WTC11 (cell line): ENCODE measurements at regions not wholly inside any gene's neighbourhood (a gene's known extent, or its start where the extent isn't known, plus 50 kb on each side); places are given as distances from the start of the nearest gene placed in this dataset.
"Not testable (repeated sequence)": the region's sequence is repeated elsewhere in the genome, so short reads cannot be mapped to it uniquely, and the experiment has no call there.

Experiments
- ATAC-seq: fragments of 200-7000 bp; cut with Tn5 transposase; 2 replicates; pipeline ENCODE4 v1.10.0; 2021; ENCODE audit warnings: mild to moderate bottlenecking, moderate library complexity
- CTCF ChIA-PET: fragments of 300-600 bp; sonication (Branson Sonifier 250); formaldehyde crosslinking; loops from one replicate; lab custom pipeline; 2021; ENCODE audit warnings: antibody characterized with exemption; lab: Charles Lee
- POLR2A ChIA-PET: fragments of 350-600 bp; sonication (Branson Sonifier 250); formaldehyde crosslinking; loops from one replicate; lab custom pipeline; 2021; ENCODE audit warnings: antibody characterized with exemption; lab: Charles Lee
- DNase-seq: peaks from one replicate; pipeline ENCODE4 v3.0.0; 2021; ENCODE audit warnings: low spot score
- H3K27ac Mint-ChIP-seq: 2 replicates; pipeline ENCODE4 v1.8.0; 2021; ENCODE audit warnings: mixed read lengths
- H3K27me3 Mint-ChIP-seq: 2 replicates; pipeline ENCODE4 v1.8.0; 2021; ENCODE audit warnings: low read depth, mild to moderate bottlenecking, moderate library complexity, mixed read lengths
- H3K36me3 Mint-ChIP-seq: 2 replicates; pipeline ENCODE4 v1.8.0; 2021; ENCODE audit warnings: mixed read lengths
- H3K4me1 Mint-ChIP-seq: 2 replicates; pipeline ENCODE4 v1.8.0; 2022; ENCODE audit warnings: mixed read lengths
- H3K4me3 Mint-ChIP-seq: 2 replicates; pipeline ENCODE4 v1.8.0; 2021; ENCODE audit warnings: mild to moderate bottlenecking, moderate library complexity, mixed read lengths
- H3K9me3 Mint-ChIP-seq: 2 replicates; pipeline ENCODE4 v1.8.0; 2021; ENCODE audit warnings: mixed read lengths
- FOXP1 ChIP-seq: sonication (generic); formaldehyde crosslinking; IDR thresholded peaks from 2 replicates; pipeline ENCODE4 v1.8.0; 2022; ENCODE audit warnings: missing genetic modification reagents, mild to moderate bottlenecking, moderate library complexity, borderline replicate concordance
- MXD4 ChIP-seq: fragments of 250-450 bp; sonication (Bioruptor Pico); IDR thresholded peaks from 2 replicates; pipeline ENCODE4 v1.8.0; 2021; ENCODE audit warnings: mild to moderate bottlenecking, moderate library complexity, borderline replicate concordance
- MYBL2 ChIP-seq: sonication (generic); formaldehyde crosslinking; IDR thresholded peaks from 2 replicates; pipeline ENCODE4 v1.8.1; 2023; ENCODE audit warnings: mild to moderate bottlenecking, moderate library complexity, missing genetic modification reagents
- NFE2L1 ChIP-seq: sonication (generic); formaldehyde crosslinking; IDR thresholded peaks from 2 replicates; pipeline ENCODE4 v1.8.1; 2023; ENCODE audit warnings: missing genetic modification reagents
- NR3C1 ChIP-seq: sonication (generic); formaldehyde crosslinking; conservative IDR thresholded peaks from 2 replicates; pipeline ENCODE4 v1.8.1; 2023; ENCODE audit warnings: low read depth, mild to moderate bottlenecking, missing genetic modification reagents
- SOX15 ChIP-seq: fragments of 250-450 bp; sonication (Bioruptor Pico); IDR thresholded peaks from 2 replicates; pipeline ENCODE4 v1.9.0; 2021; ENCODE audit warnings: mild to moderate bottlenecking
- TEAD4 ChIP-seq: sonication (generic); formaldehyde crosslinking; IDR thresholded peaks from 2 replicates; pipeline ENCODE4 v1.8.0; 2022; ENCODE audit warnings: mild to moderate bottlenecking, missing genetic modification reagents
- ZNF317 ChIP-seq: sonication (generic); formaldehyde crosslinking; IDR thresholded peaks from 2 replicates; pipeline ENCODE4 v1.8.1; 2023; ENCODE audit warnings: low read depth, mild to moderate bottlenecking, moderate library complexity, missing genetic modification reagents, borderline replicate concordance
- ZNF396 ChIP-seq: fragments of 250-450 bp; sonication (Bioruptor Pico); IDR thresholded peaks from 2 replicates; pipeline ENCODE4 v1.8.0; 2021; ENCODE audit warnings: mild to moderate bottlenecking, moderate library complexity, borderline replicate concordance
- TF ChIP-seq, protein P1 (sequence below): sonication (generic); formaldehyde crosslinking; IDR thresholded peaks from 2 replicates; pipeline ENCODE4 v1.8.0; 2022; ENCODE audit warnings: mild to moderate bottlenecking, missing genetic modification reagents
- TF ChIP-seq, protein P2 (sequence below): fragments of 250-450 bp; sonication (Bioruptor Pico); IDR thresholded peaks from 2 replicates; pipeline ENCODE4 v2.1.2; 2022; ENCODE audit warnings: mild to moderate bottlenecking, moderate library complexity
- TF ChIP-seq, protein P3 (sequence below): sonication (generic); formaldehyde crosslinking; IDR thresholded peaks from 2 replicates; pipeline ENCODE4 v1.8.1; 2023; ENCODE audit warnings: mild to moderate bottlenecking, missing genetic modification reagents, borderline replicate concordance
- TF ChIP-seq, protein P4 (sequence below): sonication (generic); formaldehyde crosslinking; IDR thresholded peaks from 2 replicates; pipeline ENCODE4 v1.8.1; 2023; ENCODE audit warnings: mild to moderate bottlenecking, moderate library complexity, missing genetic modification reagents
- TF ChIP-seq, protein P5 (sequence below): fragments of 250-450 bp; sonication (Bioruptor Pico); conservative IDR thresholded peaks from 2 replicates; pipeline ENCODE4 v1.9.0; 2021; ENCODE audit warnings: mild to moderate bottlenecking
- TF ChIP-seq, protein P6 (sequence below): sonication (generic); formaldehyde crosslinking; IDR thresholded peaks from 2 replicates; pipeline ENCODE4 v1.8.0; 2022; ENCODE audit warnings: mild to moderate bottlenecking, missing genetic modification reagents
- TF ChIP-seq, protein P7 (sequence below): sonication (generic); formaldehyde crosslinking; IDR thresholded peaks from 2 replicates; pipeline ENCODE4 v1.8.0; 2023; ENCODE audit warnings: missing genetic modification reagents
- TF ChIP-seq, protein P8 (sequence below): fragments of 250-450 bp; sonication (Bioruptor Pico); IDR thresholded peaks from 2 replicates; pipeline ENCODE4 v1.9.0; 2021; ENCODE audit warnings: mild to moderate bottlenecking

DNA sequence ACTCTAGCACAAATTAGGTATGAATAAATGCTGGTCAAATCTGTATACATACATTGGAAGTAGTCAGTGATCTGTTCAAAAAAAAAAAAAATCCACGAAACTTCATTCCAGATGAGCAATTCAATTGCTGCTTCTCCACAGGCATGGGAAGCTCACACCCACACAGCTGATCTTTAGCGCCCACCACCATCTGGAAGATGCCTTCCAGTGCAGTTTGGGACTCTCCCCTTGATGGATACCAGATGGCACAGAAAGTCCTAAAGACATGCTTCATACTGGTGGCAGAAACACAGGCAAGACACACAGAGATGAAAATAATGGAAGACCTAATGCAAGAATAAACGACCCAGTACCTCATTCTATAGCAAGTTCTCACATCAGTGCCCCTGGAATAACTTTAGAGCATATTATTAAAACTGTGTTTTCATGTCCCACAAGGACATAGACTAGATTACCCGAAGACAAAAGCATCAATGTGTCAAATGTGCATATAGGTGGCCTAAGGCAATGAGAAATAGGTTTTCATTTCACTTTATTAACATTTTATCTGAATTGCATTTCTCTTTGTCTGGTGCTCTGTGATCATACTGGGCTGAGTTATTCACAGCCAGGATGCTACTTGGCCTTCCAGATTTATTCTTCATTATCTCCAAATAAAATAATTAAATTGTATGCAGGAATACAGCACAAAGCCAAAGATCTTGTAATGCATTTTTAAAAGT, 135.4 kb upstream of the TAS2R1 start:
- no peak overlapping the region for H3K4me3 Mint-ChIP-seq
- TF ChIP-seq ZNF317 (CRISPR knock-in tag) (no peak), TEAD4 (no peak)
- H3K36me3 Mint-ChIP-seq, result no peaks in the 10 kb centered on the region
- ChIA-PET POLR2A (no interaction called here), CTCF (no interaction called here)
- no peak overlapping the region for H3K27ac Mint-ChIP-seq
- H3K27me3 Mint-ChIP-seq, result no peaks in the 10 kb centered on the region
- no peak for ATAC-seq
- no peak for DNase-seq
- peaks cover 5% of the 10 kb centered on the region for H3K4me1 Mint-ChIP-seq
- 0 out of 2 replicates have a peak, but pooled peaks cover 4% of the 10 kb centered on the region for H3K9me3 Mint-ChIP-seq

DNA sequence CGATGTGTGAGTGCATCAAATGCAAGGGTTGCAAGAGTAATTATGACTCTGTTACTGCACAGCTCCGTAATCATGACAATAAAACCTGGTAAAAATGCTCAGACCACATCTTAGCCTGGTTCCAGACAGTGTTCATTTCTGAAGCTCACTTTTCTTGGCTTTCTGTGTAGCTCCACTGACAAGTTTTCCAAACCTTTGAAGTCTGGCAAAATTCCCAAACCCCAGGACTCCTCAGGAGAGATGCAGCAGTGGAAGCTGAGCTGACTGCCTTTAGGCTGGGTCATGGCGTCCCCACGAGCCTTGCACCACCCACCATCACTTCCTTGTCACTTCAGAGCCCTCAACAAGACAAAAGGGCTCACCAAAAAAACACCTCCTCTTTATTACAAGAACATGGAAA, 131.6 kb upstream of the TAS2R1 start:
- Mint-ChIP-seq H3K36me3 (no peaks in the 10 kb centered on the region), H3K9me3 (no peaks in the 10 kb centered on the region), H3K27ac (no peak overlapping the region), H3K4me3 (no peak overlapping the region), H3K4me1 (peaks cover 5% of the 10 kb centered on the region), H3K27me3 (no peaks in the 10 kb centered on the region)
- TF ChIP-seq, protein P1, sequence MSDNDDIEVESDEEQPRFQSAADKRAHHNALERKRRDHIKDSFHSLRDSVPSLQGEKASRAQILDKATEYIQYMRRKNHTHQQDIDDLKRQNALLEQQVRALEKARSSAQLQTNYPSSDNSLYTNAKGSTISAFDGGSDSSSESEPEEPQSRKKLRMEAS, result no peak
- TF ChIP-seq, protein P2, sequence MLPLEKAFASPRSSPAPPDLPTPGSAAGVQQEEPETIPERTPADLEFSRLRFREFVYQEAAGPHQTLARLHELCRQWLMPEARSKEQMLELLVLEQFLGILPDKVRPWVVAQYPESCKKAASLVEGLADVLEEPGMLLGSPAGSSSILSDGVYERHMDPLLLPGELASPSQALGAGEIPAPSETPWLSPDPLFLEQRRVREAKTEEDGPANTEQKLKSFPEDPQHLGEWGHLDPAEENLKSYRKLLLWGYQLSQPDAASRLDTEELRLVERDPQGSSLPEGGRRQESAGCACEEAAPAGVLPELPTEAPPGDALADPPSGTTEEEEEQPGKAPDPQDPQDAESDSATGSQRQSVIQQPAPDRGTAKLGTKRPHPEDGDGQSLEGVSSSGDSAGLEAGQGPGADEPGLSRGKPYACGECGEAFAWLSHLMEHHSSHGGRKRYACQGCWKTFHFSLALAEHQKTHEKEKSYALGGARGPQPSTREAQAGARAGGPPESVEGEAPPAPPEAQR (CRISPR knock-in tag), result no peak
- TF ChIP-seq, protein P3, sequence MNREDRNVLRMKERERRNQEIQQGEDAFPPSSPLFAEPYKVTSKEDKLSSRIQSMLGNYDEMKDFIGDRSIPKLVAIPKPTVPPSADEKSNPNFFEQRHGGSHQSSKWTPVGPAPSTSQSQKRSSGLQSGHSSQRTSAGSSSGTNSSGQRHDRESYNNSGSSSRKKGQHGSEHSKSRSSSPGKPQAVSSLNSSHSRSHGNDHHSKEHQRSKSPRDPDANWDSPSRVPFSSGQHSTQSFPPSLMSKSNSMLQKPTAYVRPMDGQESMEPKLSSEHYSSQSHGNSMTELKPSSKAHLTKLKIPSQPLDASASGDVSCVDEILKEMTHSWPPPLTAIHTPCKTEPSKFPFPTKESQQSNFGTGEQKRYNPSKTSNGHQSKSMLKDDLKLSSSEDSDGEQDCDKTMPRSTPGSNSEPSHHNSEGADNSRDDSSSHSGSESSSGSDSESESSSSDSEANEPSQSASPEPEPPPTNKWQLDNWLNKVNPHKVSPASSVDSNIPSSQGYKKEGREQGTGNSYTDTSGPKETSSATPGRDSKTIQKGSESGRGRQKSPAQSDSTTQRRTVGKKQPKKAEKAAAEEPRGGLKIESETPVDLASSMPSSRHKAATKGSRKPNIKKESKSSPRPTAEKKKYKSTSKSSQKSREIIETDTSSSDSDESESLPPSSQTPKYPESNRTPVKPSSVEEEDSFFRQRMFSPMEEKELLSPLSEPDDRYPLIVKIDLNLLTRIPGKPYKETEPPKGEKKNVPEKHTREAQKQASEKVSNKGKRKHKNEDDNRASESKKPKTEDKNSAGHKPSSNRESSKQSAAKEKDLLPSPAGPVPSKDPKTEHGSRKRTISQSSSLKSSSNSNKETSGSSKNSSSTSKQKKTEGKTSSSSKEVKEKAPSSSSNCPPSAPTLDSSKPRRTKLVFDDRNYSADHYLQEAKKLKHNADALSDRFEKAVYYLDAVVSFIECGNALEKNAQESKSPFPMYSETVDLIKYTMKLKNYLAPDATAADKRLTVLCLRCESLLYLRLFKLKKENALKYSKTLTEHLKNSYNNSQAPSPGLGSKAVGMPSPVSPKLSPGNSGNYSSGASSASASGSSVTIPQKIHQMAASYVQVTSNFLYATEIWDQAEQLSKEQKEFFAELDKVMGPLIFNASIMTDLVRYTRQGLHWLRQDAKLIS (CRISPR knock-in tag), result no peak
- TF ChIP-seq NR3C1 (no peak), SOX15 (CRISPR knock-in tag) (no peak), MYBL2 (CRISPR knock-in tag) (no peak), FOXP1 (no peak), MXD4 (no peak), NFE2L1 (CRISPR knock-in tag) (no peak), ZNF396 (CRISPR knock-in tag) (no peak)
- TF ChIP-seq, protein P4, sequence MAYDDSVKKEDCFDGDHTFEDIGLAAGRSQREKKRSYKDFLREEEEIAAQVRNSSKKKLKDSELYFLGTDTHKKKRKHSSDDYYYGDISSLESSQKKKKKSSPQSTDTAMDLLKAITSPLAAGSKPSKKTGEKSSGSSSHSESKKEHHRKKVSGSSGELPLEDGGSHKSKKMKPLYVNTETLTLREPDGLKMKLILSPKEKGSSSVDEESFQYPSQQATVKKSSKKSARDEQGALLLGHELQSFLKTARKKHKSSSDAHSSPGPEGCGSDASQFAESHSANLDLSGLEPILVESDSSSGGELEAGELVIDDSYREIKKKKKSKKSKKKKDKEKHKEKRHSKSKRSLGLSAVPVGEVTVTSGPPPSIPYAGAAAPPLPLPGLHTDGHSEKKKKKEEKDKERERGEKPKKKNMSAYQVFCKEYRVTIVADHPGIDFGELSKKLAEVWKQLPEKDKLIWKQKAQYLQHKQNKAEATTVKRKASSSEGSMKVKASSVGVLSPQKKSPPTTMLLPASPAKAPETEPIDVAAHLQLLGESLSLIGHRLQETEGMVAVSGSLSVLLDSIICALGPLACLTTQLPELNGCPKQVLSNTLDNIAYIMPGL (CRISPR knock-in tag), result no peak
- TF ChIP-seq, protein P5, sequence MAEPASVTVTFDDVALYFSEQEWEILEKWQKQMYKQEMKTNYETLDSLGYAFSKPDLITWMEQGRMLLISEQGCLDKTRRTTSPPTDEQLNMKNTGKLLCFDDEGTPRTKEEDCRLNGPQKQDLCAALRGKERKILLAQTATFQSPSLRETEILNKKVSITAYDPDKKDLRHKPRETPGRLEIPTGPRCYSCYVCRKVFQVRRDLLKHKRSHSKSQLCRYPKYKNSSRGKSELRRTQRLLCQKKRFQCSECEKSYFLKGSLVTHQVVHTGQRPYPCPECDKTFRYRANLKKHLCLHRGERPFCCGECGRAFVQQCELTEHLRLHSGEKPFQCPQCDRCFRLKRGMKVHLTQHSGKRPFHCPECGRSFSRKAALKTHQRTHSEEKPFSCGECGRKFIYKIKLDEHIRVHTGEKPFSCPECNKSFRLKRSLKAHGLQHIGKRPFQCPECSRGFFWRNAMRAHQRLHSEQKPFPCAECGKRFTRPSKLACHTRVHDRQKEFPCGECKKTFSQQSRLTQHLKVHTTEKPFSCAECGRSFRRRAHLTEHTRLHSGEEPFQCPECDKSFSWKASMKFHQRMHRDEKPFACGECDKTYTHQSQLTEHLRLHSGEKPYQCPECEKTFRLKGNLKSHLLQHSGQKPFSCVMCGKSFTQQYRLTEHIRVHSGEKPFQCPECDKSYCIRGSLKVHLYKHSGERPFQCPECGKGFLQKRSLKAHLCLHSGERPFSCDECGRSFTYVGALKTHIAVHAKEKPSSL (CRISPR knock-in tag), result no peak
- TF ChIP-seq, protein P6, sequence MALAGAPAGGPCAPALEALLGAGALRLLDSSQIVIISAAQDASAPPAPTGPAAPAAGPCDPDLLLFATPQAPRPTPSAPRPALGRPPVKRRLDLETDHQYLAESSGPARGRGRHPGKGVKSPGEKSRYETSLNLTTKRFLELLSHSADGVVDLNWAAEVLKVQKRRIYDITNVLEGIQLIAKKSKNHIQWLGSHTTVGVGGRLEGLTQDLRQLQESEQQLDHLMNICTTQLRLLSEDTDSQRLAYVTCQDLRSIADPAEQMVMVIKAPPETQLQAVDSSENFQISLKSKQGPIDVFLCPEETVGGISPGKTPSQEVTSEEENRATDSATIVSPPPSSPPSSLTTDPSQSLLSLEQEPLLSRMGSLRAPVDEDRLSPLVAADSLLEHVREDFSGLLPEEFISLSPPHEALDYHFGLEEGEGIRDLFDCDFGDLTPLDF, result no peak
- TF ChIP-seq, protein P7, sequence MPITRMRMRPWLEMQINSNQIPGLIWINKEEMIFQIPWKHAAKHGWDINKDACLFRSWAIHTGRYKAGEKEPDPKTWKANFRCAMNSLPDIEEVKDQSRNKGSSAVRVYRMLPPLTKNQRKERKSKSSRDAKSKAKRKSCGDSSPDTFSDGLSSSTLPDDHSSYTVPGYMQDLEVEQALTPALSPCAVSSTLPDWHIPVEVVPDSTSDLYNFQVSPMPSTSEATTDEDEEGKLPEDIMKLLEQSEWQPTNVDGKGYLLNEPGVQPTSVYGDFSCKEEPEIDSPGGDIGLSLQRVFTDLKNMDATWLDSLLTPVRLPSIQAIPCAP (CRISPR knock-in tag), result no peak
- TF ChIP-seq, protein P8, sequence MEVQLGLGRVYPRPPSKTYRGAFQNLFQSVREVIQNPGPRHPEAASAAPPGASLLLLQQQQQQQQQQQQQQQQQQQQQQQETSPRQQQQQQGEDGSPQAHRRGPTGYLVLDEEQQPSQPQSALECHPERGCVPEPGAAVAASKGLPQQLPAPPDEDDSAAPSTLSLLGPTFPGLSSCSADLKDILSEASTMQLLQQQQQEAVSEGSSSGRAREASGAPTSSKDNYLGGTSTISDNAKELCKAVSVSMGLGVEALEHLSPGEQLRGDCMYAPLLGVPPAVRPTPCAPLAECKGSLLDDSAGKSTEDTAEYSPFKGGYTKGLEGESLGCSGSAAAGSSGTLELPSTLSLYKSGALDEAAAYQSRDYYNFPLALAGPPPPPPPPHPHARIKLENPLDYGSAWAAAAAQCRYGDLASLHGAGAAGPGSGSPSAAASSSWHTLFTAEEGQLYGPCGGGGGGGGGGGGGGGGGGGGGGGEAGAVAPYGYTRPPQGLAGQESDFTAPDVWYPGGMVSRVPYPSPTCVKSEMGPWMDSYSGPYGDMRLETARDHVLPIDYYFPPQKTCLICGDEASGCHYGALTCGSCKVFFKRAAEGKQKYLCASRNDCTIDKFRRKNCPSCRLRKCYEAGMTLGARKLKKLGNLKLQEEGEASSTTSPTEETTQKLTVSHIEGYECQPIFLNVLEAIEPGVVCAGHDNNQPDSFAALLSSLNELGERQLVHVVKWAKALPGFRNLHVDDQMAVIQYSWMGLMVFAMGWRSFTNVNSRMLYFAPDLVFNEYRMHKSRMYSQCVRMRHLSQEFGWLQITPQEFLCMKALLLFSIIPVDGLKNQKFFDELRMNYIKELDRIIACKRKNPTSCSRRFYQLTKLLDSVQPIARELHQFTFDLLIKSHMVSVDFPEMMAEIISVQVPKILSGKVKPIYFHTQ (CRISPR knock-in tag), result no peak
- POLR2A ChIA-PET, result no interaction called here
- ATAC-seq (no peak), DNase-seq (no peak)
- CTCF ChIA-PET, result no interaction called here

DNA sequence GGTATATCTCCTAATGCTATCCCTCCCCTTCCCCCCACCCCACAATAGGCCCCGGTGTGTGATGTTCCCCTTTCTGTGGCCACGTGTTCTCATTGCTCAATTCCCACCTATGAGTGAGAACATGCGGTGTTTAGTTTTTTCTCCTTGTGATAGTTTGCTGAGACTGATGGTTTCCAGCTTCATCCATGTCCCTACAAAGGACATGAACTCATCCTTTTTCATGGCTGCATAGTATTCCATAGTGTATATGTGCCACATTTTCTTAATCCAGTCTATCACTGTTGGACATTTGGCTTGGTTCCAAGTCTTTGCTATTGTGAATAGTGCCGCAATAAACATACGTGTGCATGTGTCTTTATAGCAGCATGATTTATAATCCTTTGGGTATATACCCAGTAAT, 122.5 kb upstream of the TAS2R1 start:
- DNase-seq, H3K27ac Mint-ChIP-seq, POLR2A ChIA-PET, CTCF ChIA-PET, H3K4me3 Mint-ChIP-seq, H3K4me1 Mint-ChIP-seq, H3K27me3 Mint-ChIP-seq, H3K36me3 Mint-ChIP-seq, ATAC-seq: not testable (repeated sequence)
- H3K9me3 Mint-ChIP-seq, result peaks cover 12% of the 10 kb centered on the region
